ENCODE measurements at regions not wholly inside any gene's neighbourhood (a gene's known extent, or its start where the extent isn't known, plus 50 kb on each side); places are given as distances from the start of the nearest gene placed in this dataset.

GRCh38 chr2:153405196-153405595 is 73.4 kb downstream of the RPRM start (continued):
- no peak for TF ChIP-seq ZGPAT (CRISPR knock-in tag; IDR thresholded peaks at IDR 0.05)
- no peak for TF ChIP-seq ZBTB46 (CRISPR knock-in tag; IDR thresholded peaks at IDR 0.05; ENCODE audit: borderline replicate concordance)
- TF ChIP-seq CREB3 (CRISPR knock-in tag; IDR thresholded peaks at IDR 0.05), result no peak
- no peak for TF ChIP-seq ZNF780A (CRISPR knock-in tag; IDR thresholded peaks at IDR 0.05)
- no peak for TF ChIP-seq ZNF274 (CRISPR knock-in tag; IDR thresholded peaks at IDR 0.05)
- TF ChIP-seq TOE1 (CRISPR knock-in tag; IDR thresholded peaks at IDR 0.05), result no peak
- TF ChIP-seq LRRFIP1 (CRISPR knock-in tag; conservative IDR thresholded peaks at IDR 0.05), result no peak
- TF ChIP-seq THYN1 (CRISPR knock-in tag; IDR thresholded peaks at IDR 0.05; ENCODE audit: borderline replicate concordance, low read depth), result no peak
- no peak for TF ChIP-seq THAP9 (CRISPR knock-in tag; IDR thresholded peaks at IDR 0.05; ENCODE audit: borderline replicate concordance)

Measured in HepG2 (cell line).